LNCAP (cell line): ENCODE measurements at regions not wholly inside any gene's neighbourhood (a gene's known extent, or its start where the extent isn't known, plus 50 kb on each side); places are given as distances from the start of the nearest gene placed in this dataset.

Source experiments
- TF ChIP-seq, protein P1 (sequence below): fragments of 450-650 bp; IDR thresholded peaks from 2 replicates; pipeline ENCODE4 v1.5.1; 2017; ENCODE audit warnings: mild to moderate bottlenecking

DNA sequence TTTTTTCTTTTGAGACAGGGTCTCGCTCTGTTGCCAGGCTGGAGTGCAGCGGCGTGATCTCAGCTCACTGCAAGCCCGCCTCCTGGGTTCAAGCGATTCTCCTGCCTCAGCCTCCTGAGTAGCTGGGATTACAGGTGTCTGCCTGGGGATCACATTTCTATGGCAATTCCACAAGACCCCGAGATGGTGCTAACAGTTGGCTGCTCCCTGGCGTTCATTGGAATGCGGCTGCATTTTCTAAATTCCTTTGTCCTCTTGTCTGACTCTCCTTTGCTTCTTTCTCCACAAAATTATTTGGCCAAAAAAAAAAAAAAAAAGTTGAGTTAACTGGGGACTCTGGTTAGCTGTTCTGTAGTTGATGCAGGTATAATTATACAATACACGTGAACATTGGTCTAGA is 176.4 kb downstream of the ETS2 start:
- TF ChIP-seq, protein P1, sequence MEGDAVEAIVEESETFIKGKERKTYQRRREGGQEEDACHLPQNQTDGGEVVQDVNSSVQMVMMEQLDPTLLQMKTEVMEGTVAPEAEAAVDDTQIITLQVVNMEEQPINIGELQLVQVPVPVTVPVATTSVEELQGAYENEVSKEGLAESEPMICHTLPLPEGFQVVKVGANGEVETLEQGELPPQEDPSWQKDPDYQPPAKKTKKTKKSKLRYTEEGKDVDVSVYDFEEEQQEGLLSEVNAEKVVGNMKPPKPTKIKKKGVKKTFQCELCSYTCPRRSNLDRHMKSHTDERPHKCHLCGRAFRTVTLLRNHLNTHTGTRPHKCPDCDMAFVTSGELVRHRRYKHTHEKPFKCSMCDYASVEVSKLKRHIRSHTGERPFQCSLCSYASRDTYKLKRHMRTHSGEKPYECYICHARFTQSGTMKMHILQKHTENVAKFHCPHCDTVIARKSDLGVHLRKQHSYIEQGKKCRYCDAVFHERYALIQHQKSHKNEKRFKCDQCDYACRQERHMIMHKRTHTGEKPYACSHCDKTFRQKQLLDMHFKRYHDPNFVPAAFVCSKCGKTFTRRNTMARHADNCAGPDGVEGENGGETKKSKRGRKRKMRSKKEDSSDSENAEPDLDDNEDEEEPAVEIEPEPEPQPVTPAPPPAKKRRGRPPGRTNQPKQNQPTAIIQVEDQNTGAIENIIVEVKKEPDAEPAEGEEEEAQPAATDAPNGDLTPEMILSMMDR: no peak

DNA sequence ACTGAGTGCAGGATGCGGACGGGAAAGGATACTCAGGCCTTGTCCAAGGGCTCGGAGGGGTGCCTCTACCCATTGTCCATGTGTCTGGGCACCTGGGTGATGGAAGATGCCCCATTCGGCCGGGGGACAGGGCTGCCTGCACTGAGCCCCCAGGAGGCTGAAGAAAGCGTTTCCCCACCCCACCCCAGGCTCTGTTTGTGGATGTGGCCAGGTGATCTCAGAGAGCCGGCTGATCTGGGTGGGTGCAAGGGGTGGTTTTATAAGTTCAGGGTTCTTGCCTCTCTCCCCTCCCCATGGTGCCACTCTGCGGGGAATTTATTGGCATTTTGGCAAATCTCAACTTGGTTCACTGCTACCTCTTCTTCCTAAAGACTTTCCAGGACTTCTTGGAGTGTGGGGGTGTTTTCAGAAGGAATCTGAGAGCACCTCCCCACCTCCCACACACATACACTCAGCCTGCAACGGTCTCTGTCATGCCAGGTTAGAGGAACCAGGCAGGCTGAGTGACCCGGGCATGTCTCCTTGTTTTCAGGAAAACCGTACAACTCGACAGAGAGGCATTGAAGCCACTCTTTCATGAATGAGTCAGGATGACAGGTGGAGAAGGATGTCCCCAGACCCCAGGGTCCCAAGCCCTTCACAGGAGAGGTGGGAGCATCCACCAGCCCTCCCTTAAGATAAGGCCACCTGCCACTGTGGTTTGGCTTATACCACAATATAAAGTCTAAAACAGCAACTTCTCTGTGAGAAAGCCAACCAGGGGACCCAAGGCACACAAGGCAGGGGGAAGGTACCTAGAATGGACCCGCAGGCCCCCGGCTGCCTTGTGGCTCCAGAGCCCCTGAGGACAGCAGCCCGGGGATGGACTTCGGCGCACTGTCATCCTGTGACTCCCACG is 174.9 kb downstream of the ETS2 start:
- TF ChIP-seq, protein P1: no peak

DNA sequence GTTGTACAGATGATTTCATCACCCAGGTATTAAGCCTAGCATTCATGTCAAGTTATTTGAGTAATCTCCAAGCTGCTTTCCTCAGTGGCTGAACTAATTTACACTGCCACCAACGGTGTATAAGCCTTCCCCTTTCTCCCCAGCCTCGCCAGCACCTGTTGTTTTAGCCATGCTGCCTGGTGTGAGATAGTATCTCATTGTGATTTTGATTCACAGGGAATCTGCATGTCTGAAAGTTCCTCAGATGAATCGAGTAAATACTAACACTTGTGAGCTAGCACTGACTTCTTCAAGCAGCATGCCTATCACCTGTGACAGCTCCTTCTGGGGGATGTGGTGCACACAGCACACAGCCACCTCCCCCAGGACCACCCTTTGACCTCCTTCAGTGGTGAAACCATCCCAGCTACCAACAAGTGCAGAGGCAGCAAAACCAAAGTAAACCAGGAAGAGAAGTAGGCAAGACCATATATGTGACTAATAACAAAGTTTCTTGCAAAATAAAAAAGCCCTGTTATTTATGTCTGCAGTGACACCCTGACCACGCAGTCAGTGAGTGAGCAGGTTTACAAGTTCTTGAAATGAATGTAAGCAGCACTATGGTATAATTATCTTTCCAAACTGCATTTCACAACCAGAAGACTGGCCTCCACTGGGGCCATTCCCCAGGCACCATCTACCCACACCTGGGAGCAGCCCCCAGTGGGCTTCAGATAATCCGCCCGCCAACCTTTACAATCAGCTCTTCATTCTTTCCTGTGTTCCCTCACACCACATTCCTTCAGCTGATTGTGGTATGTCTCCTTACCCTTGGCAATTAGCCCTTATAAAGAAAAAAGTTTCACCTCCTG is 173.8 kb downstream of the ETS2 start:
- TF ChIP-seq, protein P1: no peak

DNA sequence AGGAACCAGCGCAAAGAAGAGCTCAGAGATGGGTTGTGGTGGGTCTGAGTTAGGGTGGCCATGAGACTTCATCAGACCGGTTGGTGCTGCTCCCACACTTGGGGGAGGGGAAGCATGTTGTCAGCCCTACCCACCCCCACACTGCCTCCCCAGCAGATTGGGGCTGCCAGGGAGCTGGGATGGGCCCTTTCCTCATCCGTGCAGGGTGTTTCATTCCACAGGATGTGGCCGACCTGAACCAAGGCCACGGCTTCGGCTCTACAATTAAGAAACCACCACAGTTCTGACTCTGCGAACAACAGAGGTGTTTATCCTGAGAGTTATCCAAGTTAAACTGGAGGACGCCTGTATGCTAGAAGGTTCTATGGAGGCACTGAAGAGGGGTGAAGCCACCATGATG is 171.2 kb downstream of the ETS2 start:
- TF ChIP-seq, protein P1: no peak

DNA sequence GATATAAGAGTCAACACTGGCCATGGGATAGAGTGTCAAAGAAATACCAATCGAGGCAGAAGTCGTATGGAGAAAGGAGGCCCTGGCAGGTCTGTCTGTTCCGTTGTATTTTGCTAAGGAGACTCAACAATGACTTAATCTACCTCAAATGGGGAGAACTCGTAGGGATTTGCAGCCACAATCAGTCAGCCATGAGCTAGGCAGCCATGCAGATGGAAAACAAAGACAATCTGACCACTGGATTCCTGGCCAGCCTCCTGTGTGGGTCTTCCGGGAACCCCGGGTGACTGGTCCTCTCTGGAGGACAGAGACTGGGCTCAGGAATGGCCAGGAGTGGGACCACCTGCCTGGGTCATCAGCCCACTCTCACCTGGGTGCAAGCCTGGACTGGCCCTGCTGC is 167.8 kb downstream of the ETS2 start:
- TF ChIP-seq, protein P1: no peak

DNA sequence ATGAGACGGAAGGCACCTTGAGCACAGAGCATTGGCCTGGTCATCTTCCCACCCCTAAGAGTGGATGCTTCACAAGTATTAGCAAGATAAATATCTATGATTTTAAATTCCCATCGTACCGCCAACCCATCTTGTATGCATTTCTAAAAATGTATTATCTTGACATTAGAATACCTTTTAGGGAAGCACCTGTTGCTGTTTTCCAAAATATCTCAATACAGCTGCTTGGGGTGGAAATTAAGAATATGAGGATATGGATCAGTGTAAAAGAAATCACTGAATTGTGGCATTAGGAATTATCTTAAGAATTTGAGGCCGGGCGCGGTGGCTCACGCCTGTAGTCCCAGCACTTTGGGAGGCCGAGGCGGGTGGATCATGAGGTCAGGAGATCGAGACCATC is 166.3 kb downstream of the ETS2 start:
- TF ChIP-seq, protein P1: no peak

DNA sequence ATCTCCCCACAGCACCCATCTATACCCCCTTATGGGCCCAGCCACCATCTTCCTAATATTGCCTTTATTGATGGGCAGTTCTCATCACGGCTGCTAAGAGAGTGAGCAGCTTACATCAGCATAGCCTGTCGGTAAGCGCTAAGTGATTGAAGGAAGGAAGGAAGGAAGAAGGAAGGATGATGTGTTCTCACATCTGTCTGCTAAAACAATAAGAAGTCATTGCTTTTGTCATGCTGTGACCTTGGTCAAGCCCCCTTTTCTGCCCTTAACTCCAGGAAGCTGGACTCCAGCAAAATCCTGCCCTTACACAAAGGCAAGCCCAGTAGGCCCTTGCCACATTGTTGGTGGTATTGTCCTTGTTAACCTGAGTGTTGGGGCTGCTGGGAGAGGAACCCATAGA is 165.0 kb downstream of the ETS2 start:
- TF ChIP-seq, protein P1: no peak
